Glutamatergic neuron (in vitro differentiated cells): ENCODE measurements at regions not wholly inside any gene's neighbourhood (a gene's known extent, or its start where the extent isn't known, plus 50 kb on each side); places are given as distances from the start of the nearest gene placed in this dataset.
"Not testable (repeated sequence)": the region's sequence is repeated elsewhere in the genome, so short reads cannot be mapped to it uniquely, and the experiment has no call there.

Experiments used
- DNase-seq: peaks from one replicate; pipeline ENCODE4 v3.0.0; 2022
- H3K27ac Mint-ChIP-seq: one replicate; pipeline ENCODE4 v1.8.0; 2020; ENCODE audit warnings: mild to moderate bottlenecking, mixed read lengths, inconsistent platforms; ENCODE audit not compliant: unreplicated experiment
- H3K27me3 Mint-ChIP-seq: one replicate; pipeline ENCODE4 v1.8.0; 2020; ENCODE audit warnings: mild to moderate bottlenecking, moderate library complexity, mixed read lengths, inconsistent platforms; ENCODE audit not compliant: unreplicated experiment
- H3K36me3 Mint-ChIP-seq: one replicate; pipeline ENCODE4 v1.8.0; 2020; ENCODE audit warnings: mild to moderate bottlenecking, mixed read lengths, inconsistent platforms; ENCODE audit not compliant: unreplicated experiment
- H3K4me1 Mint-ChIP-seq: one replicate; pipeline ENCODE4 v1.8.0; 2020; ENCODE audit warnings: mild to moderate bottlenecking, low read depth, mixed read lengths, inconsistent platforms; ENCODE audit not compliant: unreplicated experiment
- H3K4me3 Mint-ChIP-seq: one replicate; pipeline ENCODE4 v1.8.0; 2020; ENCODE audit warnings: mild to moderate bottlenecking, mixed read lengths, inconsistent platforms; ENCODE audit not compliant: unreplicated experiment
- H3K9me3 Mint-ChIP-seq: one replicate; pipeline ENCODE4 v1.8.0; 2020; ENCODE audit warnings: mild to moderate bottlenecking, moderate library complexity, mixed read lengths, inconsistent platforms; ENCODE audit not compliant: unreplicated experiment
- CTCF ChIP-seq: fragments of 200-600 bp; sonication (generic); IDR thresholded peaks from one replicate; pipeline ENCODE4 v1.5.0; 2021; ENCODE audit not compliant: partially characterized antibody, unreplicated experiment

GRCh38 chr1:2851918-2852317, 50.4 kb upstream of the TTC34 start:
- H3K36me3 Mint-ChIP-seq, H3K9me3 Mint-ChIP-seq, H3K4me3 Mint-ChIP-seq, H3K27ac Mint-ChIP-seq, DNase-seq, H3K4me1 Mint-ChIP-seq, H3K27me3 Mint-ChIP-seq: not testable (repeated sequence)

- Mint-ChIP-seq H3K4me3 (no peak overlapping the region), H3K9me3 (peaks cover 2% of the 10 kb centered on the region), H3K4me1 (no peaks in the 10 kb centered on the region), H3K27me3 (peaks cover 7% of the 10 kb centered on the region), H3K27ac (no peak overlapping the region), H3K36me3 (no peaks in the 10 kb centered on the region)
- no peak for DNase-seq
- no peak for TF ChIP-seq CTCF
Observed at GRCh38 chr1:2853711-2854110, 52.2 kb upstream of the TTC34 start.

DNA sequence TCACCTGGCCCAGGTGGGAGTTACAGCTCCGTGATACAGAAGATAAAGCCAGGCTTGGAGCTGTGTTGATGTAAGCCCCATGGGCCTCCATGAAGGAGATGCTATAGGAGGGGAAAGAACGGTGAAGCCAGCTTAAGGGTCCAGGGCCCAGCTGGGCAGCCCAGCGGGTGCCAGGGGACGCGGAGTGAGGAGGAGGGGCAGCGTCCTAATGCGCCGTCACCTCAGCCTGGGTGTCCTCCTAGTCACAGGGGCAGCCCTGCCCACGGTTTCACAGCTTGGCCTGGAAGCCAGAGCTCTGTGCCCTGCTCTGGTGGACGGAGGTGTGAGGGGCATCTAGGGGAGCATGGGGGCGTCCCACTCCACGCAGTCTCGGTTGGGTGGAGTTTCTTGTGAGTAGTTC, 52.7 kb upstream of the TTC34 start:
- H3K4me1 Mint-ChIP-seq, result no peaks in the 10 kb centered on the region
- no peaks in the 10 kb centered on the region for H3K36me3 Mint-ChIP-seq
- peaks cover 9% of the 10 kb centered on the region for H3K27me3 Mint-ChIP-seq
- H3K9me3 Mint-ChIP-seq, result peaks cover 3% of the 10 kb centered on the region
- DNase-seq, result no peak
- H3K27ac Mint-ChIP-seq, result no peak overlapping the region
- TF ChIP-seq CTCF, result no peak
- no peak overlapping the region for H3K4me3 Mint-ChIP-seq

- H3K36me3 Mint-ChIP-seq, result no peaks in the 10 kb centered on the region
- no peak for DNase-seq
- no peak for TF ChIP-seq CTCF
- H3K9me3 Mint-ChIP-seq, result peaks cover 4% of the 10 kb centered on the region
- peaks cover 6% of the 10 kb centered on the region for H3K27me3 Mint-ChIP-seq
- H3K4me3 Mint-ChIP-seq, result no peak overlapping the region
- H3K27ac Mint-ChIP-seq, result no peak overlapping the region
- no peaks in the 10 kb centered on the region for H3K4me1 Mint-ChIP-seq
Observed at GRCh38 chr1:2854611-2855010, 53.1 kb upstream of the TTC34 start.

GRCh38 chr1:2855206-2856065, 53.9 kb upstream of the TTC34 start:
- no peaks in the 10 kb centered on the region for H3K36me3 Mint-ChIP-seq
- H3K4me1 Mint-ChIP-seq, result no peaks in the 10 kb centered on the region
- H3K27ac Mint-ChIP-seq, result no peak overlapping the region
- H3K9me3 Mint-ChIP-seq, result peaks cover 4% of the 10 kb centered on the region
- TF ChIP-seq CTCF, result no peak
- no peak for DNase-seq
- H3K4me3 Mint-ChIP-seq, result no peak overlapping the region
- peaks cover 5% of the 10 kb centered on the region for H3K27me3 Mint-ChIP-seq
